GM18867 (cell line): ENCODE measurements at regions not wholly inside any gene's neighbourhood (a gene's known extent, or its start where the extent isn't known, plus 50 kb on each side); places are given as distances from the start of the nearest gene placed in this dataset.
A peak's percentile ranks its signal among the peaks of the same experiment; 100 is the strongest.

Experiments
- ATAC-seq: cut with Tn5 transposase; IDR thresholded peaks from one replicate; pipeline ENCODE4 v1.9.1; 2021; ENCODE audit warnings: mild to moderate bottlenecking, moderate library complexity; ENCODE audit not compliant: unreplicated experiment

- ATAC-seq, result peak; percentile 44
Observed at GRCh38 chr17:81345228-81346089, 49.8 kb upstream of the BAHCC1 start.
